Breast epithelium (tissue), 4 donors: ENCODE measurements at regions not wholly inside any gene's neighbourhood (a gene's known extent, or its start where the extent isn't known, plus 50 kb on each side); places are given as distances from the start of the nearest gene placed in this dataset.

Experiments used
- DNase-seq, 2 donors: peaks; one replicate each; pipeline ENCODE4 v3.0.0-alpha.2; 2019; ENCODE audit warnings: low spot score in 2 of 2
- H3K27ac ChIP-seq, 2 donors: fragments of 200-600 bp; sonication (generic) in 1 of 2; one replicate each; pipeline ENCODE4 v1.5.1; 2016 to 2019; ENCODE audit warnings: mild to moderate bottlenecking in 1 of 2
- H3K27me3 ChIP-seq, 2 donors: fragments of 200-600 bp; sonication (generic) in 1 of 2; one replicate each; pipeline versions ENCODE4 v1.5.1 to v1.6.0; 2017 to 2019; ENCODE audit warnings: control low read depth in 1 of 2, mild to moderate bottlenecking in 1 of 2
- H3K36me3 ChIP-seq: fragments of 200-600 bp; one replicate; pipeline ENCODE4 v1.5.1; 2019
- H3K4me1 ChIP-seq, 2 donors: fragments of 200-600 bp; sonication (generic); one replicate each; pipeline ENCODE4 v1.5.1; 2016 to 2019; ENCODE audit warnings: control low read depth in 1 of 2
- H3K4me3 ChIP-seq, 3 donors: fragments of 200-600 bp; sonication (generic); 1 replicate in 2 of 3; 2 replicates in 1 of 3; pipeline ENCODE4 v1.5.1; 2016 to 2019; ENCODE audit warnings: mild to moderate bottlenecking in 3 of 3, moderate library complexity in 2 of 3
- H3K9me3 ChIP-seq, 2 donors: fragments of 200-600 bp; sonication (generic) in 1 of 2; one replicate each; pipeline ENCODE4 v1.5.1; 2016 to 2019; ENCODE audit warnings: control low read depth in 1 of 2
- POLR2A ChIP-seq: fragments of 450-650 bp; IDR thresholded peaks from one replicate; pipeline ENCODE4 v1.6.1; 2016; ENCODE audit warnings: antibody characterized with exemption, mild to moderate bottlenecking, moderate library complexity
- POLR2AphosphoS5 ChIP-seq, 3 donors: sonication (generic); formaldehyde crosslinking; IDR thresholded peaks; one replicate each; pipeline ENCODE4 v1.6.1; 2017; ENCODE audit warnings: antibody characterized with exemption in 3 of 3
- intact Hi-C: fragments of 100-400 bp; cut with DNase I; formaldehyde crosslinking; loops from one replicate; pipeline ENCODE4 v1.15.1; 2023; ENCODE audit warnings: low total_unique reads
- TF ChIP-seq, protein P1 (sequence below), 3 donors: fragments of 450-650 bp; IDR thresholded peaks; one replicate each; pipeline ENCODE4 v1.5.1; 2016 to 2017; ENCODE audit warnings: antibody characterized with exemption in 3 of 3, mild to moderate bottlenecking in 3 of 3, moderate library complexity in 3 of 3

DNA sequence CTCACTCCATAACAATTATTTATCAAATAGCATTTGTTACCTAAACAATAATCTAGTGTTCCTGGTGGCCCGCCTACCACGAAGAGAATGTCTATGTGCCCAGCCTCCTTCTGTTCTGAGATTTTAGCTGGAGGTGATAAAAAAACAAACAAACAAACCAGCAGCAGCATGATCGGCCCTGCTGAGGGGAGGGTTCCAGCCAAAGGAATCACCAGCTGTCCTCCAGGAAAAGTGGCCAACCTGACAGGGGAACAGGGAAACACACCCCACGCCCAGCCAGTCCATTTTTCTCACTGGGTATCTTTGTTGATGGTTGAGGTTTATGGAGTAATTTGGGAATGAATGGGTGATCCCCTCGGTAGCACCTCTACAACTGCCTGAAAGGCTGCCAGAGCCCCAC lies 203.0 kb upstream of the DYNLRB2 start:
- TF ChIP-seq, protein P1, sequence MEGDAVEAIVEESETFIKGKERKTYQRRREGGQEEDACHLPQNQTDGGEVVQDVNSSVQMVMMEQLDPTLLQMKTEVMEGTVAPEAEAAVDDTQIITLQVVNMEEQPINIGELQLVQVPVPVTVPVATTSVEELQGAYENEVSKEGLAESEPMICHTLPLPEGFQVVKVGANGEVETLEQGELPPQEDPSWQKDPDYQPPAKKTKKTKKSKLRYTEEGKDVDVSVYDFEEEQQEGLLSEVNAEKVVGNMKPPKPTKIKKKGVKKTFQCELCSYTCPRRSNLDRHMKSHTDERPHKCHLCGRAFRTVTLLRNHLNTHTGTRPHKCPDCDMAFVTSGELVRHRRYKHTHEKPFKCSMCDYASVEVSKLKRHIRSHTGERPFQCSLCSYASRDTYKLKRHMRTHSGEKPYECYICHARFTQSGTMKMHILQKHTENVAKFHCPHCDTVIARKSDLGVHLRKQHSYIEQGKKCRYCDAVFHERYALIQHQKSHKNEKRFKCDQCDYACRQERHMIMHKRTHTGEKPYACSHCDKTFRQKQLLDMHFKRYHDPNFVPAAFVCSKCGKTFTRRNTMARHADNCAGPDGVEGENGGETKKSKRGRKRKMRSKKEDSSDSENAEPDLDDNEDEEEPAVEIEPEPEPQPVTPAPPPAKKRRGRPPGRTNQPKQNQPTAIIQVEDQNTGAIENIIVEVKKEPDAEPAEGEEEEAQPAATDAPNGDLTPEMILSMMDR (IDR thresholded peaks at IDR 0.05), result no peak
- TF ChIP-seq POLR2AphosphoS5 (IDR thresholded peaks at IDR 0.05), result no peak
- TF ChIP-seq POLR2A, result no peak

DNA sequence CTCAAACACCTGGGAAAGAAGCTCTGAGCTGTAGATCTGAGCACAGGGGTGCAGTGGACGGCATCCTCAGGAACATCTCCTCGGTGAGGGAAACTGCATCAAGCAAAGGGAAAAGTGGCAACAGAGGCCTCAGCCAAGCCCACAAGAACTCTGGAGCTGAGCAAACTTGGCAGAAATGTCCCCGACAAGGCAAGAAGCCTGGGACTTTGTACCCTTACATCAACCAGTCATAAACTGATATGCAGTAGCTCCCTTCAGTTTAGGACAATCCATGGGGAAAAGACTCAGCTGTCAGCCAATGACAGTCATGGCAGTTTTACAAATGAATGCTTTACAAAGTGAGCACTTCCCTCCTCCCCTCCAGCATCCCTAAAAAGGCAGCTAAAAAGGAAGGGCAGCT lies 210.0 kb upstream of the DYNLRB2 start:
- H3K36me3 ChIP-seq, result no peaks in the 10 kb centered on the region
- DNase-seq, result no peak
- H3K27me3 ChIP-seq, result no peaks in the 10 kb centered on the region
- no peak overlapping the region for H3K4me3 ChIP-seq
- TF ChIP-seq POLR2A (no peak), POLR2AphosphoS5 (IDR thresholded peaks at IDR 0.05) (no peak)
- TF ChIP-seq, protein P1 (IDR thresholded peaks at IDR 0.05), result no peak
- H3K27ac ChIP-seq, result no peak overlapping the region
- no peaks in the 10 kb centered on the region for H3K9me3 ChIP-seq
- H3K4me1 ChIP-seq, result no peaks in the 10 kb centered on the region
- intact Hi-C loops, result no loop called here

More for the DNA sequence above, 203.0 kb upstream of the DYNLRB2 start:
- H3K4me1 ChIP-seq, result no peaks in the 10 kb centered on the region
- H3K4me3 ChIP-seq, result no peak overlapping the region
- no peaks in the 10 kb centered on the region for H3K36me3 ChIP-seq
- no peaks in the 10 kb centered on the region for H3K27me3 ChIP-seq
- no peak overlapping the region for H3K27ac ChIP-seq
- H3K9me3 ChIP-seq, result no peaks in the 10 kb centered on the region
- intact Hi-C loops, result loop anchor here (2.0 kb wide), 1 partner anchor 57 kb away; no protein-coding TSS in a partner anchor
- DNase-seq, result no peak

- Histone ChIP-seq H3K4me3 (no peak overlapping the region), H3K27ac (no peak overlapping the region), H3K27me3 (no peaks in the 10 kb centered on the region), H3K4me1 (no peaks in the 10 kb centered on the region), H3K9me3 (no peaks in the 10 kb centered on the region), H3K36me3 (no peaks in the 10 kb centered on the region)
- TF ChIP-seq, protein P1 (IDR thresholded peaks at IDR 0.05), result no peak
- TF ChIP-seq POLR2A (no peak), POLR2AphosphoS5 (IDR thresholded peaks at IDR 0.05) (no peak)
- intact Hi-C loops, result no loop called here
- no peak for DNase-seq
Measured at GRCh38 chr16:80330150-80330549, 210.6 kb upstream of the DYNLRB2 start.

DNA sequence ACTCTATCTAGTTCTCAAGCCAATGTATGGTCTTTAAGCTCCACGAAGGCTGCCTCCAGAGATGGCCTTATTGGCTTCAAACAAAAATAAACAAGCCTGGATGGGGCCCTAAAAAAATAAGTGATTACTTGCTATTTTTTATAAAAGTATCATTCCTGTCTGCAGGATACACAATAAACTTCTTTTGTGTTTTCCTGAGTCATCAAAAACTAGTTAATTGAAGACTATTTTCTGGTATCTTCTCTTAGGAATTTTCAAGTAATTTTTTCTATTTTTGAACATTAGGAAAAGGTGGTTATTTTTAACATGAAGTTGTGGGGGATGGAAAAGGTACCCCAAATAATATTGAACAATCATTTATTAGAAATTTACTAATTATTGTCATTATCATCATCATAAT lies 213.1 kb upstream of the DYNLRB2 start:
- intact Hi-C loops, result no loop called here
- H3K4me1 ChIP-seq, result no peaks in the 10 kb centered on the region
- no peaks in the 10 kb centered on the region for H3K36me3 ChIP-seq
- TF ChIP-seq, protein P1 (IDR thresholded peaks at IDR 0.05), result no peak
- TF ChIP-seq POLR2A (no peak), POLR2AphosphoS5 (IDR thresholded peaks at IDR 0.05) (no peak)
- H3K9me3 ChIP-seq, result no peaks in the 10 kb centered on the region
- no peak overlapping the region for H3K4me3 ChIP-seq
- no peak for DNase-seq
- no peak overlapping the region for H3K27ac ChIP-seq
- no peaks in the 10 kb centered on the region for H3K27me3 ChIP-seq

GRCh38 chr16:80324371-80324770 lies 216.4 kb upstream of the DYNLRB2 start:
- Histone ChIP-seq H3K36me3 (no peaks in the 10 kb centered on the region), H3K4me3 (no peak overlapping the region), H3K4me1 (no peaks in the 10 kb centered on the region), H3K9me3 (no peaks in the 10 kb centered on the region), H3K27ac (no peak overlapping the region), H3K27me3 (no peaks in the 10 kb centered on the region)
- TF ChIP-seq POLR2A (no peak), POLR2AphosphoS5 (IDR thresholded peaks at IDR 0.05) (no peak)
- TF ChIP-seq, protein P1 (IDR thresholded peaks at IDR 0.05), result no peak
- DNase-seq, result no peak
- intact Hi-C loops, result no loop called here
